ENCODE measurements at regions not wholly inside any gene's neighbourhood (a gene's known extent, or its start where the extent isn't known, plus 50 kb on each side); places are given as distances from the start of the nearest gene placed in this dataset.

- TF ChIP-seq CTCF (IDR thresholded peaks at IDR 0.05; ENCODE audit: control insufficient read depth, insufficient read depth, low read depth, low read length, missing control alignments) = no peak
- no peak for DNase-seq (ENCODE audit: low read depth)
- H3K4me3 ChIP-seq (ENCODE audit: control insufficient read depth, low read depth, low read length) = no peak overlapping the region
Observed at GRCh38 chr6:85945459-85946185, 302.9 kb upstream of the SYNCRIP start.

GRCh38 chr6:85944776-85945175 lies 302.1 kb upstream of the SYNCRIP start:
- no peak for TF ChIP-seq CTCF (IDR thresholded peaks at IDR 0.05; ENCODE audit: control insufficient read depth, insufficient read depth, low read depth, low read length, missing control alignments)
- H3K4me3 ChIP-seq (ENCODE audit: control insufficient read depth, low read depth, low read length) = no peak overlapping the region
- DNase-seq (ENCODE audit: low read depth) = no peak

GRCh38 chr6:85942844-85943243 lies 300.2 kb upstream of the SYNCRIP start:
- H3K4me3 ChIP-seq (ENCODE audit: control insufficient read depth, low read depth, low read length) = no peak overlapping the region
- DNase-seq (ENCODE audit: low read depth) = no peak
- no peak for TF ChIP-seq CTCF (IDR thresholded peaks at IDR 0.05; ENCODE audit: control insufficient read depth, insufficient read depth, low read depth, low read length, missing control alignments)

- TF ChIP-seq CTCF (IDR thresholded peaks at IDR 0.05; ENCODE audit: control insufficient read depth, insufficient read depth, low read depth, low read length, missing control alignments) = no peak
- no peak for DNase-seq (ENCODE audit: low read depth)
- H3K4me3 ChIP-seq (ENCODE audit: control insufficient read depth, low read depth, low read length) = no peak overlapping the region
Observed at GRCh38 chr6:85936916-85937315, 294.2 kb upstream of the SYNCRIP start.

- TF ChIP-seq CTCF (IDR thresholded peaks at IDR 0.05; ENCODE audit: control insufficient read depth, insufficient read depth, low read depth, low read length, missing control alignments) = peak; percentile 57
- DNase-seq (ENCODE audit: low read depth) = peak; percentile 7
- H3K4me3 ChIP-seq (ENCODE audit: control insufficient read depth, low read depth, low read length) = no peak overlapping the region
Observed at GRCh38 chr6:85923013-85923430, 280.3 kb upstream of the SYNCRIP start.

- no peak for DNase-seq (ENCODE audit: low read depth)
- no peak for TF ChIP-seq CTCF (IDR thresholded peaks at IDR 0.05; ENCODE audit: control insufficient read depth, insufficient read depth, low read depth, low read length, missing control alignments)
- no peak overlapping the region for H3K4me3 ChIP-seq (ENCODE audit: control insufficient read depth, low read depth, low read length)
Observed at GRCh38 chr6:85920782-85921181, 278.1 kb upstream of the SYNCRIP start.

Data from AG09309 (cell line).